HCT116 (cell line): ENCODE measurements at regions not wholly inside any gene's neighbourhood (a gene's known extent, or its start where the extent isn't known, plus 50 kb on each side); places are given as distances from the start of the nearest gene placed in this dataset.

Source experiments
- CEBPB ChIP-seq: IDR thresholded peaks from 2 replicates; pipeline ENCODE4 v1.6.1; 2012; ENCODE audit warnings: low read depth
- EZH2phosphoT487 ChIP-seq: fragments of 200-600 bp; IDR thresholded peaks from 2 replicates; pipeline ENCODE4 v1.6.1; 2018; ENCODE audit warnings: antibody characterized with exemption, borderline replicate concordance
- SRF ChIP-seq: IDR thresholded peaks from 2 replicates; pipeline ENCODE4 v1.6.1; 2012; ENCODE audit warnings: low read depth
- ZNF274 ChIP-seq: fragments of 200-500 bp; sonication (Bioruptor generic); IDR thresholded peaks from 2 replicates; pipeline ENCODE4 v1.6.1; 2014; ENCODE audit warnings: mild to moderate bottlenecking, low read depth, low read length, inconsistent platforms
- TF ChIP-seq, protein P1 (sequence below): IDR thresholded peaks from 2 replicates; pipeline ENCODE4 v1.6.1; 2012; ENCODE audit warnings: low read depth
- TF ChIP-seq, protein P2 (sequence below), 3 experiments: fragments of 200-600 bp in 1 of 3; sonication (generic) in 1 of 3; IDR thresholded peaks in 2 of 3; conservative IDR thresholded peaks in 1 of 3; 2 replicates each; pipeline ENCODE4 v1.5.1; 2012 to 2017; ENCODE audit warnings: low read depth in 2 of 3, low read length in 2 of 3, antibody characterized with exemption in 1 of 3, borderline replicate concordance in 1 of 3, control low read depth in 1 of 3, mild to moderate bottlenecking in 1 of 3, mixed read lengths in 1 of 3, mixed run types in 1 of 3, moderate library complexity in 1 of 3; ENCODE audit not compliant: insufficient read depth in 1 of 3

DNA sequence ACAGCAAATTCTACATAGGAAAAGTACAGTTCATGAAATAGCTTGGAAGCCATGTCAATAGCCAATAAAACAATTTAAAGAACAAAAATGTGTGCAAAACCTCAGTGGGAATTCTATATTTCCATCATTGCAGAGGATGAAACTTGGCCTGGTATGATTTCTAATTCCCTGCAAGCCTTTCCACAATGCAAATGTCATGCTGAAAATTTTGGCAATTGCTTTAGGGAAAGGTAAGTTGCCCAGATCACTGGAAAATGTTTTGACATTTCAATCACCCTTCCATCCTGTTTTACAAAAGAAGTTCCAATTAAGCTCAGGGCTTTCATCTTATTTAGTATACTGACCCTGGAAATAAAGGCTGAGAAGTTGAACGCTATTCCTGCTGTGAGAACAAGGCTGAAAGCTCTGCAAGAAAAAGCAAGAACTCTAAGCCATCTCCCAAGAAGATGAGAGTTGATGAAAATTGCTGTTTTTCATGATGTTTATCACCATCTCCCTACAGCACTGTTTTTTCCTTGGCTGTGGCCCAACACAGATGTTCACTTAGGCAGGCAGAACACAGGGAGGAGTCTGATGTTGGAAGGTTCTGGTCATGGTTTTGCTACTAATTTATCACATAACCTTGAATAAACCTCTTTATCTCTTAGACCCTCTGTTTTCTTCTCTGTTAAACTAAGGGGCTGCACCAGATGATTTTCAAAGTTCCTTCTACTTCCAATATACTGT, 263.7 kb downstream of the KCTD12 start:
- TF ChIP-seq, protein P1, sequence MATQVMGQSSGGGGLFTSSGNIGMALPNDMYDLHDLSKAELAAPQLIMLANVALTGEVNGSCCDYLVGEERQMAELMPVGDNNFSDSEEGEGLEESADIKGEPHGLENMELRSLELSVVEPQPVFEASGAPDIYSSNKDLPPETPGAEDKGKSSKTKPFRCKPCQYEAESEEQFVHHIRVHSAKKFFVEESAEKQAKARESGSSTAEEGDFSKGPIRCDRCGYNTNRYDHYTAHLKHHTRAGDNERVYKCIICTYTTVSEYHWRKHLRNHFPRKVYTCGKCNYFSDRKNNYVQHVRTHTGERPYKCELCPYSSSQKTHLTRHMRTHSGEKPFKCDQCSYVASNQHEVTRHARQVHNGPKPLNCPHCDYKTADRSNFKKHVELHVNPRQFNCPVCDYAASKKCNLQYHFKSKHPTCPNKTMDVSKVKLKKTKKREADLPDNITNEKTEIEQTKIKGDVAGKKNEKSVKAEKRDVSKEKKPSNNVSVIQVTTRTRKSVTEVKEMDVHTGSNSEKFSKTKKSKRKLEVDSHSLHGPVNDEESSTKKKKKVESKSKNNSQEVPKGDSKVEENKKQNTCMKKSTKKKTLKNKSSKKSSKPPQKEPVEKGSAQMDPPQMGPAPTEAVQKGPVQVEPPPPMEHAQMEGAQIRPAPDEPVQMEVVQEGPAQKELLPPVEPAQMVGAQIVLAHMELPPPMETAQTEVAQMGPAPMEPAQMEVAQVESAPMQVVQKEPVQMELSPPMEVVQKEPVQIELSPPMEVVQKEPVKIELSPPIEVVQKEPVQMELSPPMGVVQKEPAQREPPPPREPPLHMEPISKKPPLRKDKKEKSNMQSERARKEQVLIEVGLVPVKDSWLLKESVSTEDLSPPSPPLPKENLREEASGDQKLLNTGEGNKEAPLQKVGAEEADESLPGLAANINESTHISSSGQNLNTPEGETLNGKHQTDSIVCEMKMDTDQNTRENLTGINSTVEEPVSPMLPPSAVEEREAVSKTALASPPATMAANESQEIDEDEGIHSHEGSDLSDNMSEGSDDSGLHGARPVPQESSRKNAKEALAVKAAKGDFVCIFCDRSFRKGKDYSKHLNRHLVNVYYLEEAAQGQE = no peak
- TF ChIP-seq ZNF274 (no peak), CEBPB (no peak), EZH2phosphoT487 (no peak), SRF (no peak)
- TF ChIP-seq, protein P2, sequence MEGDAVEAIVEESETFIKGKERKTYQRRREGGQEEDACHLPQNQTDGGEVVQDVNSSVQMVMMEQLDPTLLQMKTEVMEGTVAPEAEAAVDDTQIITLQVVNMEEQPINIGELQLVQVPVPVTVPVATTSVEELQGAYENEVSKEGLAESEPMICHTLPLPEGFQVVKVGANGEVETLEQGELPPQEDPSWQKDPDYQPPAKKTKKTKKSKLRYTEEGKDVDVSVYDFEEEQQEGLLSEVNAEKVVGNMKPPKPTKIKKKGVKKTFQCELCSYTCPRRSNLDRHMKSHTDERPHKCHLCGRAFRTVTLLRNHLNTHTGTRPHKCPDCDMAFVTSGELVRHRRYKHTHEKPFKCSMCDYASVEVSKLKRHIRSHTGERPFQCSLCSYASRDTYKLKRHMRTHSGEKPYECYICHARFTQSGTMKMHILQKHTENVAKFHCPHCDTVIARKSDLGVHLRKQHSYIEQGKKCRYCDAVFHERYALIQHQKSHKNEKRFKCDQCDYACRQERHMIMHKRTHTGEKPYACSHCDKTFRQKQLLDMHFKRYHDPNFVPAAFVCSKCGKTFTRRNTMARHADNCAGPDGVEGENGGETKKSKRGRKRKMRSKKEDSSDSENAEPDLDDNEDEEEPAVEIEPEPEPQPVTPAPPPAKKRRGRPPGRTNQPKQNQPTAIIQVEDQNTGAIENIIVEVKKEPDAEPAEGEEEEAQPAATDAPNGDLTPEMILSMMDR (IDR thresholded peaks at IDR 0.05 in 2 of 3, conservative IDR thresholded peaks at IDR 0.05 in 1 of 3; ENCODE audit: borderline replicate concordance in 1 of 3, insufficient read depth in 1 of 3, low read depth in 2 of 3, low read length in 2 of 3) = no peak
